HG03575 (cell line): ENCODE measurements at regions not wholly inside any gene's neighbourhood (a gene's known extent, or its start where the extent isn't known, plus 50 kb on each side); places are given as distances from the start of the nearest gene placed in this dataset.

Experiments used
- ATAC-seq: cut with Tn5 transposase; IDR thresholded peaks from one replicate; pipeline ENCODE4 v1.9.1; 2021; ENCODE audit not compliant: unreplicated experiment, insufficient number of reproducible peaks, low FRiP score; ENCODE audit errors: extremely low read depth

DNA sequence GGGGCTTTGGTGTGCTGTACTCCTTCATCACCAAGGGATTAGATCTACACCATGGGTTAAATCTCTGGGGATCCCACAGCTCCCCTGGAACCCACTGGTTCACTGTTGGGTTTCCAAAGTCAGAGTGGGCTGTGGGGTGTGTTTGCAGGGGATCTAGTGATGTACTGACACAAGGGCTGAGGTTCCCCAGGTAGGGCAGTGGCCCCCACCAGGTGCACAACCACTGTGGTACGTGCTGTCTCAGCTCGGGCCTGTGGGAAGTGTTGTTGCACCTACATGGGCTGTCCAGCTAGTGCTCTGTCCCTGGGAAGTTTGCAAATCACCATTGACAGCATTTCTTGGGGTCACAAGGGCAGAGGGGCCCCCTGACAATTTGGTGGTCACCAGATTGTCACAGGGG lies 134.4 kb upstream of the CDH8 start:
- ATAC-seq, result no peak

DNA sequence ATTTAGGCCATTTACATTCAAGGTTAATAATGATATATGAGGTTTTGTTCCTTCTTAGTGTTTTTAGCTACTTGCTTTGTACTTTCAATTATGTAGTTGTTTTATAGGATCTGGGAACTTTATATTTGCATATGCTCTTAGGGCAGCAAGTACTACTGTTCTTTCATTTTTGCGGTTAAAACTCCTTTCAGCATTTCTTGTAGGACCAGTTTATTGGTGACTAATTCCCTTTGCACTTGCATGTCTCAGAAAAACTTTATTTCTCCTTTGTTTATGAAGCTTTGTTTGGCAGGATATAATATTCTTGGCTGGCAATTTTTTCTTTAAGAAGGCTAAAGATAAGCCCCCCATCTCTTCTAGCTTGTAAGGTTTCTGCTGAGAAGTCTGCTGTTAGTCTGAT lies 131.3 kb upstream of the CDH8 start:
- no peak for ATAC-seq

DNA sequence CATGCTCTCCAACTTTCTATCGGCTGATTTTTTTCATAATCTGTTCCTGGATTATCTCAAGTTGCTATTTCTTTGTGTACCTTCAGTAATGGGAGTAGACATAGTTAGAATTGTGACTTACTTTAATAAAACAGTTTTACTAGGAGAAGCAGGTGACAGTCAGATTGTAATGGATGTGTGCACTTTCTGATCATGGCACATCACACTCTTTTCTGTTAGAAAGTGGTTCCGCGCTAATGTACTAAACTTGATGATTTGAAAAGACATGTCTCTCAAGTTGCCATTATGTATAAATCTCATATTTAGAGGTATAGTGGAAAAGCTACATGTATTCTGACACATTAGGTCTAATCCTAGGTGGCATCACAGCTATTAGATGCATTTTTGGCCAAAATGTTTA lies 121.3 kb upstream of the CDH8 start:
- ATAC-seq, result no peak

DNA sequence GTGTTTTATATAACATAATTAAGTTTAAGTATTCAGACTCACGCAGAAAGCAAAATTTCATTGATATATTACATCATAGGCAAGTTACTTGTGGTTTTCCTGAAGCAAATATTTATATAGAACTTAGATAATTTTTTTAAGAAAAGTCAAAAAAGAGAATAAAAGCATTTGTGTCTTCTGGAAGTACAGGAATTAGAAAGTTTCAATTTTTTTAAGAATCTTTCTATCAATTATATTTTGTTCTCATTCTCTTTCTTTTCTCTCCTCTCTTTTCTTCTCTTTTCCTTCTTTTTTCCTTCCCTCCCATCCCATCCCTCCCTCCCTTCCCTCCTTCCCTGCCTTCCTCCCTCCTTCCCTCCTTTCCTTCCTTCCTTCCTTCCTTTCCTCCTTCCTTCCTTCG lies 120.7 kb upstream of the CDH8 start:
- no peak for ATAC-seq

DNA sequence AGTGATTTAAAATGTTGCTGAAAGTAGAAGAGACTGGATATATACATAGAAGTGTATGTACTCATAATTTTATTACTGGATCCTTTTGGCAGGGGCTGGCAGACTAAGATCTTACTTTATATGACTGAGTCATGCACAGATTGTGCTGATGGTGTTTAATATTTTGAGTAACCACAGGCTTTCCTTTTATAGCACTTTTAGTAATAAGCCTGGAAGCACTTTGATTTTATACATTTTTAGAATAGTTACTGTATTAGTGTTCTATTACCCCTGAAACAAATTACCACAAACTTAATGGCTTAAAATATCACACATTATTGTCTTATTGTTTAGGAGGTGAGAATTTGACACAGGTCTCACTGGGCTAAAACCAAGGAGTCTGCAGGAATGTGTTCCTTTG lies 113.4 kb upstream of the CDH8 start:
- ATAC-seq, result no peak

DNA sequence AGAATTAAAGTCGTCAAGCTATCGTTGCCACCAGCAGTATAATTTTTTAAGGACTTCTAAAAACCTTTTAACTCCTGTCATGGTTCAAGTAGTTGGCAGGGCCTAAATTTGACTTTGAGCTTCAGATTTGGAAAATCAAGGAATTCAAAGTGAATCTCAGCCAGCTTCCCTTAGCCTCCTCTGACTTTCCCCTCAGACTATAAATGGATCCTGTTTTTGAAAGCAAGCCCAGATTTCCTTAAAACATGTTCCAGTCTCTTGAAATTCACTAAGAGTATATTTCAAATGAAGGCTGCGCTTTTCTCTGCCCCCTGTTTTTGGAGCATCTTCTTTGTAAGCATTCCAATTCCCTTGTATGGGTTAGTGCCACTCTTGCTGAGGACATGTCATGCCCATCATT lies 101.8 kb upstream of the CDH8 start:
- ATAC-seq, result no peak

DNA sequence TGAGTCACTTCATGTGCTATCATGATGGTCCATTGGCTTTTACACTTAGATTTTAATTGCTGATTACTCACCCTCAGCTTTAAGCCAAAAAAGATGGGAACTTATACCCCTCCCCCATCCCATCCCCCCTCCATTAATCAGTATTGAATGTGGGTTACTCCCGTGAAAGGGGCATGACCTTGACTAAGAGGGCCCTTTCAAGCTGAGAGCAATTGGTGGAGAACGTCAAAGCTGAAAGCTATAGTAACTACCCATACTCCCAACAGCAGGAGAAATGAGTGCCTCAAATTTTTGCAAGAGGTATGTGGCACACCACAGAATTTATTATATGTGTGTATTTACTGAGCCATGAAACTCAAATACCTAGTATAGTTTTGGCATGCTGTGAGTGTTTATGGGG lies 99.7 kb upstream of the CDH8 start:
- no peak for ATAC-seq

DNA sequence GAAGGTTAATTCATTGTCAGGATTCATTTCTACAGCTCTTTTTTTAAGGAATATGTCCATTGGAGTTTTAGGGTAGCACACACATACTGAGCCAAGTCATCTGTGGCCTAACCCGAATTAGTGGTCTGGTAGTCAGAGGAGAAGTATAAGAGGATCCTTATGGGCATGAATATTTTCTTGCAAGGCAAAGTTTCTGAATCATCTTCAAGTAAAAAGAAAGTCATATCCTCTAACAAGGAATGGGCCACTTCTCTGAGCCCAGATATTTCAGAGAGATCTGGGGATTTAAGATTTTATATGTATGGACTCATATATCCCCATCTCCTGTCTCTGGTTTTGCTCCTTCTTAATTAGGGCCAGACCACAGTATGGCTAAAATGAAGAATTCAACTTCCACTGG lies 99.2 kb upstream of the CDH8 start:
- ATAC-seq, result no peak

DNA sequence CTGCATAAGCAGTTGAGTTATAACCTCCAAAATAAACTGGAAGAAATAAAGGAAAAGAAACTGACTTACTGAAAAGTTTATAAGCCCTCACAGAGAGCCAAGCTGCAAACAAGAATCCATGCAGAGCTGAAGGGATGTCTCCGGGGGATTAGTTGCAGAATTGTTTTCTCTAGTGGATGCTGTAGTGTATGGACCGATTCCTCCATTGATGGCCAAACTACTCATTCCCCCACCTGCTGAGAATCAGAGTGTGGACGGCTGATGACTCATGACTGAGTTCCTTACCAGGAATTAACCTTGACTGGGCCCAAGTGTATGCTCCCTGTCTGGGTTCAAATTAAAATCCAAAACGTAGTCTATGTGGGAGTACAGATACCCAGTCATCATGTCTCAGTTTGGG lies 93.9 kb upstream of the CDH8 start:
- no peak for ATAC-seq

DNA sequence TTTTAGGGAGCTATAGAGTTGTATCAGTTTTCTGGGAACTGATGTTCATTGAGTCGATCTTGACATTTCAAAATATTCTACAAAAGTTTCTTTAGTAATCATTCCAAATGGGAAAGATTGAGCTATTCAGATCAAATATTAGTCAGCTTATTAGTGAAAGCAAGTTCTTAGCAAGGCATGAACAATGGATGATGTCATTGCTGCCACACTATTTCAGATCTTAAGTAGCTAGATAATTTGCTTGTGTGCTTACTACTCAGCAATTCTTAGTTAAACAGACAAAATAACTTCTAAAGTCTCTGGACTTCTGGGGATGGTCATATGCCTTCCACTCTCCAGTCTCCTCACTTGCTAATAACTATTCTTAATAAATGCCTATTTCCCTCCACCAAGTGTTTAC lies 69.0 kb upstream of the CDH8 start:
- no peak for ATAC-seq

DNA sequence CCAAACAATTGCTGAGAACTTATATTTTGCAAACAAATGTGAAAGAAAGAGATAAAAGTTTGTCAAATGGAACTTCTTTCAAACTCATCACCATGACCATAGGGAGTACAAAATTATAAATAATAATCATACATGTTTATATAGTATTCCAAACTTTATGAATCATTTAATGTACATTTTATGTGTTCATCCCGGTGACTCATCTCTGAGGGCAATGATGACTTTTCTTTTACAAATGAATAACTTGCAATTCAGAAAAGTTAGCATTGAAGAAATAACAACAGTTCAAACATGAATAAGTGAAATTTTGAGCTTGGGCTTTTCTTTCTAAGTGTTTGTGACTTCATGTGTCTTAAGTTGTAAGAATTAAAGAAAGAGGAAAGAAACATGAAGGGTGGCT lies 66.3 kb upstream of the CDH8 start:
- ATAC-seq, result no peak

DNA sequence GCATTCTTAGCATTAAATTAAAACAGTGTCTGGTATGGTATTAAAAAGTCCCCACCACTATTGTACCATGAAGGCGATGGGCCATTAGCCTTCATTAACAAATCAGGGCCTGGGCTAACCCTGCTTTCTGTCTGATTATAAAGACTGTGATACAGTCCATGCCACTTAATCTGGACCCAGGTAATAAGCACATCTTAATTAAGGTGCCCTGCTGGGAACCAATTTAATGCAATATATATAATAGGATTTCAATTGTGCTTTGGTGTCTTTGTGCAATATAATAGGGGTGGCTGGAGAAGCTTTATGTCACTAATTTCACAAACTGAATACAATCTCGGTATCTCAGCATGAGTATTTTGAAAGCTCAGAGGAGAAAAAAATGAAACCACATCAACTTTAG lies 64.4 kb upstream of the CDH8 start:
- no peak for ATAC-seq

DNA sequence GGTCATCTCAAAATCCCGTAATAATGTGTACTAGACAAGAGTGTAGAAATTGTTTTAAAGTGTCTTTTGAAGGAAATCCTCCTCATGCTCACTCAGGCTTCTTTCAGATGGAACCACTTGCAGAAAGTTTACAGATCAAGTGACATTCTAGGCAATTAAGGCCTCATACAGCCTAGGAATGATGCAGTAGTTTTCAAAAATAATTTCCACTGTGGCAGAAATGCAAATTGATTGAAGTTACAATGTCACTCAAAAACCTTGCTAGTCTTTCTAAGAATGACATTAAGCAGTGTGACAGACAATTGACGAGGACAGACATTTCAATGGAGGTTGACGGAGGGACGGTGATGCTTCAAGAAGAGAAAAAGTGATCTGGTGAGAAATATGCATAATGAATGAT lies 53.5 kb upstream of the CDH8 start:
- ATAC-seq, result no peak

DNA sequence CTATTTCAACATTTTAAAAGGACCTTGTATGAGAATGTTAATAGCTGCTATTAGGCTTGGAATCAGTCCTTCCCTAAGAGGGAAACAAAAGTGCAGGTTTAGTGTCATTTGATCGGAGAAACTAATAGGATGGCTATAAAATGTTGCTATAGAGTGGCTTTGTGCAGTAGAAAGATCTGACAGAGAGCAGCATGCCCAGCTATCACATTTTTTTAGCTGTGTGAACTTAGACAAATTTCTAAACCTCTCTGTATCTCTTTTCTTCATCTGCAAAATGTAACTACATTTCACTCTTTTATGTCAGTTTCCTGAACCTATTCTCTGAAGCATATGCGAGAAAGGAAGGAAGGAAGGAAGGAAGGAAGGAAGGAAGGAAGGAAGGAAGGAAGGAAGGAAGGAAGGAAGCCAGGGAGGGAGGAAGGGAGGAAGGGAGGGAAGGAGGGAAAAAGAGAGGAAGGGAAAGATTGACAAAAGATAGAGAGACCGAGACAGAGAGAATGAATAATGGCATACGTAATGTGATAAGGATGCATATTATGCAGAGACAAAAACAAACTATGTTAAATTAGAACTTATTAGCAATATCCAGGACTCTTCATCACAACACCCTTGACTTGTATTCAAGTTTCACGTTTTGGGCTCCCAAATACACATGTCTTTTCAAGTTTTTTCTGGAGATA lies 52.6 kb upstream of the CDH8 start:
- no peak for ATAC-seq
